Neural cell (in vitro differentiated cells): ENCODE measurements at regions not wholly inside any gene's neighbourhood (a gene's known extent, or its start where the extent isn't known, plus 50 kb on each side); places are given as distances from the start of the nearest gene placed in this dataset.

Experiments
- CTCF ChIP-seq: fragments of 450-650 bp; IDR thresholded peaks from 2 replicates; pipeline ENCODE4 v1.5.1; 2014; ENCODE audit warnings: antibody characterized with exemption, mild to moderate bottlenecking, moderate library complexity; ENCODE audit not compliant: poor library complexity, severe bottlenecking
- EP300 ChIP-seq: fragments of 450-650 bp; conservative IDR thresholded peaks from 2 replicates; pipeline ENCODE4 v1.6.1; 2014; ENCODE audit warnings: antibody characterized with exemption, mild to moderate bottlenecking, moderate library complexity; ENCODE audit not compliant: poor library complexity, severe bottlenecking
- EZH2 ChIP-seq: fragments of 200-600, 300-800 bp; shearing (Covaris generic), sonication (generic); IDR thresholded peaks from 2 replicates; pipeline ENCODE4 v1.6.1; 2014; ENCODE audit warnings: antibody characterized with exemption, low read length, borderline replicate concordance, mild to moderate bottlenecking; ENCODE audit not compliant: insufficient read depth, poor library complexity, severe bottlenecking
- MXI1 ChIP-seq: fragments of 450-650 bp; conservative IDR thresholded peaks from 2 replicates; pipeline ENCODE4 v1.6.1; 2014; ENCODE audit warnings: antibody characterized with exemption, mild to moderate bottlenecking; ENCODE audit not compliant: poor library complexity, severe bottlenecking
- SMC3 ChIP-seq: fragments of 450-650 bp; conservative IDR thresholded peaks from 2 replicates; pipeline ENCODE4 v1.6.1; 2014; ENCODE audit warnings: antibody characterized with exemption, mild to moderate bottlenecking, moderate library complexity; ENCODE audit not compliant: poor library complexity

- TF ChIP-seq EP300, result no peak
- no peak for TF ChIP-seq CTCF
- TF ChIP-seq SMC3, result no peak
- no peak for TF ChIP-seq MXI1
- no peak for TF ChIP-seq EZH2
Measured at GRCh38 chr3:139127101-139127500, 82.4 kb upstream of the PRR23C start.
